ENCODE measurements at regions not wholly inside any gene's neighbourhood (a gene's known extent, or its start where the extent isn't known, plus 50 kb on each side); places are given as distances from the start of the nearest gene placed in this dataset.

- DNase-seq, result no peak
- peaks cover 74% of the 10 kb centered on the region for H3K79me2 ChIP-seq (ENCODE audit: low read length)
- no TSS peak for BruUV-seq (replicated peaks)
- H3K4me1 ChIP-seq (ENCODE audit: insufficient read depth, low read length), result no peaks in the 10 kb centered on the region
- peaks cover 3% of the 10 kb centered on the region; the same call in 1 of the 2 replicates for H3K36me3 ChIP-seq (ENCODE audit: low read depth, low read length)
- no peaks in the 10 kb centered on the region for H3K9me3 ChIP-seq (ENCODE audit: low read length)
- H3K9ac ChIP-seq (ENCODE audit: low read length), result no peak overlapping the region
- TF ChIP-seq EZH2phosphoT487 (IDR thresholded peaks at IDR 0.05; ENCODE audit: borderline replicate concordance, low read length) (no peak), EZH2 (IDR thresholded peaks at IDR 0.05; ENCODE audit: low read length, unreplicated experiment) (no peak)
- TF ChIP-seq, protein P1, sequence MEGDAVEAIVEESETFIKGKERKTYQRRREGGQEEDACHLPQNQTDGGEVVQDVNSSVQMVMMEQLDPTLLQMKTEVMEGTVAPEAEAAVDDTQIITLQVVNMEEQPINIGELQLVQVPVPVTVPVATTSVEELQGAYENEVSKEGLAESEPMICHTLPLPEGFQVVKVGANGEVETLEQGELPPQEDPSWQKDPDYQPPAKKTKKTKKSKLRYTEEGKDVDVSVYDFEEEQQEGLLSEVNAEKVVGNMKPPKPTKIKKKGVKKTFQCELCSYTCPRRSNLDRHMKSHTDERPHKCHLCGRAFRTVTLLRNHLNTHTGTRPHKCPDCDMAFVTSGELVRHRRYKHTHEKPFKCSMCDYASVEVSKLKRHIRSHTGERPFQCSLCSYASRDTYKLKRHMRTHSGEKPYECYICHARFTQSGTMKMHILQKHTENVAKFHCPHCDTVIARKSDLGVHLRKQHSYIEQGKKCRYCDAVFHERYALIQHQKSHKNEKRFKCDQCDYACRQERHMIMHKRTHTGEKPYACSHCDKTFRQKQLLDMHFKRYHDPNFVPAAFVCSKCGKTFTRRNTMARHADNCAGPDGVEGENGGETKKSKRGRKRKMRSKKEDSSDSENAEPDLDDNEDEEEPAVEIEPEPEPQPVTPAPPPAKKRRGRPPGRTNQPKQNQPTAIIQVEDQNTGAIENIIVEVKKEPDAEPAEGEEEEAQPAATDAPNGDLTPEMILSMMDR (conservative IDR thresholded peaks at IDR 0.05; ENCODE audit: low read depth, low read length), result no peak
- CTCF ChIA-PET, result no interaction called here
- POLR2A ChIA-PET (ENCODE audit: unreplicated experiment), result no interaction called here
- peaks cover 30% of the 10 kb centered on the region; the same call in 1 of the 2 replicates for H4K20me1 ChIP-seq (ENCODE audit: low read length)
- ATAC-seq, result no peak
- no peaks in the 10 kb centered on the region for H3K9me2 ChIP-seq (replicated peaks; ENCODE audit: low read length)
- H3K27me3 ChIP-seq (ENCODE audit: low read length), result no peaks in the 10 kb centered on the region
- no peak overlapping the region for H2AFZ ChIP-seq (ENCODE audit: low read length)
- no peaks in the 10 kb centered on the region for H3F3A ChIP-seq (ENCODE audit: low read length, unreplicated experiment)
- no peak overlapping the region for H3K27ac ChIP-seq (ENCODE audit: low read length)
- H3K4me2 ChIP-seq (ENCODE audit: low read length), result no peak overlapping the region
- no peak overlapping the region for H3K4me3 ChIP-seq (ENCODE audit: low read length)
- intact Hi-C loops (cut with micrococcal nuclease), result no loop called here
These were observed 163.9 kb downstream of the CRYBB2 start for GRCh38 chr22:25383278-25383820.

DNA sequence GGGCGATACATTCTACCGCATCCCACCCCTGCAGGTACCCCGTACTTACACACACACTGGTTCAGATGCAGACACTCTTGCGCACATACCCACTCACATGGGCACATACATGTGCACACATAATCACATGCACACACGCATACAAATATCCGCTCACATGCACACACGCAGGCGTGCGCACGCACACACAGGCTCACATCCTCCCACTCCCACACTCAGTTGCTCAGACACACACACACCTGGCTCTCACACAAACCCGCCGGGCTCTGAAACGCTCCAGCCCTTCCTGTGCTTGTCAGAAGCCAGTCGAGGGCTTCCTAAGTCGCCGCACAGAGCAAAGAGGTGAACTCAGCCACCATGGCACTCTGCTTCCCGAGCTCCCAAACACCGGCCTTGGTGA, 164.5 kb downstream of the CRYBB2 start:
- Histone ChIP-seq H4K20me1 (ENCODE audit: low read length) (peaks cover 35% of the 10 kb centered on the region; the same call in 1 of the 2 replicates), H3K36me3 (ENCODE audit: low read depth, low read length) (peaks cover 3% of the 10 kb centered on the region; the same call in 1 of the 2 replicates), H3K9me3 (ENCODE audit: low read length) (no peaks in the 10 kb centered on the region), H3K4me3 (ENCODE audit: low read length) (no peak overlapping the region), H3K4me2 (ENCODE audit: low read length) (no peak overlapping the region), H3K9ac (ENCODE audit: low read length) (no peak overlapping the region), H3F3A (ENCODE audit: low read length, unreplicated experiment) (no peaks in the 10 kb centered on the region), H3K27ac (ENCODE audit: low read length) (no peak overlapping the region), H3K27me3 (ENCODE audit: low read length) (no peaks in the 10 kb centered on the region), H2AFZ (ENCODE audit: low read length) (no peak overlapping the region), H3K79me2 (ENCODE audit: low read length) (peaks cover 79% of the 10 kb centered on the region), H3K9me2 (replicated peaks; ENCODE audit: low read length) (no peaks in the 10 kb centered on the region), H3K4me1 (ENCODE audit: insufficient read depth, low read length) (no peaks in the 10 kb centered on the region)
- intact Hi-C loops (cut with micrococcal nuclease), result no loop called here
- ATAC-seq (no peak), DNase-seq (no peak)
- POLR2A ChIA-PET (ENCODE audit: unreplicated experiment), result interaction anchor here (0.7 kb wide), 1 partner anchor 9 kb away, joined by 5 read pairs; no protein-coding TSS in a partner anchor
- CTCF ChIA-PET, result no interaction called here
- no TSS peak for BruUV-seq (replicated peaks)
- no peak for TF ChIP-seq EZH2phosphoT487 (IDR thresholded peaks at IDR 0.05; ENCODE audit: borderline replicate concordance, low read length)
- TF ChIP-seq, protein P1 (conservative IDR thresholded peaks at IDR 0.05; ENCODE audit: low read depth, low read length), result no peak
- TF ChIP-seq EZH2 (IDR thresholded peaks at IDR 0.05; ENCODE audit: low read length, unreplicated experiment), result no peak

DNA sequence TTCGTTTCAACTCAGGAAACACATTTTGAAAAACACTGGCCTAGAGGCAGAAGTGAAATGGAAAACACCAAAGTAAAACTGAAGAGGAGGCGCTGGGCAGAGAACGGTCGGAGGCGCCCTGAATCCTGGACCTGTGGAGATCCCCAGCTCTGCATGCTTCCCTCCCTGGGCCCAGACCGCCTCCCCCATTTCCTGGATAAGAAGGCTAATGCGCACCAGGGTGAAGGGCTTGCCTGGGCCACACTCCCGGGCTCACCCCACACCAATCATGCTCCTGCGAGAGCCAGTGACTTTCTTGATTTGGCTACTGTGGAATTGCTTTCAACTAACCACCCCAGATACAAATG, 167.1 kb downstream of the CRYBB2 start:
- CTCF ChIA-PET, result no interaction called here
- Histone ChIP-seq H3K4me1 (ENCODE audit: insufficient read depth, low read length) (no peaks in the 10 kb centered on the region), H3K36me3 (ENCODE audit: low read depth, low read length) (no peaks in the 10 kb centered on the region), H4K20me1 (ENCODE audit: low read length) (peaks cover 52% of the 10 kb centered on the region; the same call in 1 of the 2 replicates), H3K9ac (ENCODE audit: low read length) (no peak overlapping the region), H3K79me2 (ENCODE audit: low read length) (peaks cover 94% of the 10 kb centered on the region), H3F3A (ENCODE audit: low read length, unreplicated experiment) (no peaks in the 10 kb centered on the region), H3K27me3 (ENCODE audit: low read length) (no peaks in the 10 kb centered on the region), H3K4me2 (ENCODE audit: low read length) (no peak overlapping the region), H3K4me3 (ENCODE audit: low read length) (no peak overlapping the region), H3K9me2 (replicated peaks; ENCODE audit: low read length) (no peaks in the 10 kb centered on the region), H2AFZ (ENCODE audit: low read length) (no peak overlapping the region), H3K9me3 (ENCODE audit: low read length) (no peaks in the 10 kb centered on the region), H3K27ac (ENCODE audit: low read length) (no peak overlapping the region)
- TF ChIP-seq, protein P1 (conservative IDR thresholded peaks at IDR 0.05; ENCODE audit: low read depth, low read length), result no peak
- TF ChIP-seq EZH2phosphoT487 (IDR thresholded peaks at IDR 0.05; ENCODE audit: borderline replicate concordance, low read length) (no peak), EZH2 (IDR thresholded peaks at IDR 0.05; ENCODE audit: low read length, unreplicated experiment) (no peak)
- no TSS peak for BruUV-seq (replicated peaks)
- no peak for ATAC-seq
- POLR2A ChIA-PET (ENCODE audit: unreplicated experiment), result no interaction called here
- DNase-seq, result no peak
- intact Hi-C loops (cut with micrococcal nuclease), result no loop called here

Measured in PC-3 (cell line).